ENCODE measurements at regions not wholly inside any gene's neighbourhood (a gene's known extent, or its start where the extent isn't known, plus 50 kb on each side); places are given as distances from the start of the nearest gene placed in this dataset.

DNA sequence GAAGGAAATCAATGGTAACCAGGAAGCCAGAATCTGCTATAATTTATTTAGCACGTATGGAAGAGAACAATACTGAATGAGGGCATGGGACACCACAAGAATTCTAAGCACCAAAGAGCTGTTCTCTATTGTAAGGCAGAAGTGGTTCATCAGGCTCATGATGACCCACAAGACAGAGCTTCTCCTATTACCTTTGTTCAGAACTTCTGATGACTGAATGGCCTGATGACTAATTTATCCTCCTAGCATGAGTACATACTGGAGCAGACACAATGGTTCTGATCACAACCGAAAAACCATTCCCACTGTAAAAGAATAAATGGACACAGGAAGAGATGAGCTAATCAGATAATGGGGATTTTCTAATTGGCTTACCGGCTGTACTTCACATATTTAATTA is 329.8 kb upstream of the PDE4D start:
- TF ChIP-seq, protein P1, sequence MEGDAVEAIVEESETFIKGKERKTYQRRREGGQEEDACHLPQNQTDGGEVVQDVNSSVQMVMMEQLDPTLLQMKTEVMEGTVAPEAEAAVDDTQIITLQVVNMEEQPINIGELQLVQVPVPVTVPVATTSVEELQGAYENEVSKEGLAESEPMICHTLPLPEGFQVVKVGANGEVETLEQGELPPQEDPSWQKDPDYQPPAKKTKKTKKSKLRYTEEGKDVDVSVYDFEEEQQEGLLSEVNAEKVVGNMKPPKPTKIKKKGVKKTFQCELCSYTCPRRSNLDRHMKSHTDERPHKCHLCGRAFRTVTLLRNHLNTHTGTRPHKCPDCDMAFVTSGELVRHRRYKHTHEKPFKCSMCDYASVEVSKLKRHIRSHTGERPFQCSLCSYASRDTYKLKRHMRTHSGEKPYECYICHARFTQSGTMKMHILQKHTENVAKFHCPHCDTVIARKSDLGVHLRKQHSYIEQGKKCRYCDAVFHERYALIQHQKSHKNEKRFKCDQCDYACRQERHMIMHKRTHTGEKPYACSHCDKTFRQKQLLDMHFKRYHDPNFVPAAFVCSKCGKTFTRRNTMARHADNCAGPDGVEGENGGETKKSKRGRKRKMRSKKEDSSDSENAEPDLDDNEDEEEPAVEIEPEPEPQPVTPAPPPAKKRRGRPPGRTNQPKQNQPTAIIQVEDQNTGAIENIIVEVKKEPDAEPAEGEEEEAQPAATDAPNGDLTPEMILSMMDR (IDR thresholded peaks at IDR 0.05; ENCODE audit: unreplicated experiment): no peak
- H3K27ac Mint-ChIP-seq (ENCODE audit: low read depth, unreplicated experiment): no peak overlapping the region
- intact Hi-C loops (cut with micrococcal nuclease): no loop called here
- no TSS peak for BruUV-seq (replicated peaks)
- no peaks in the 10 kb centered on the region for H3K4me1 Mint-ChIP-seq (ENCODE audit: insufficient read depth, unreplicated experiment)
- ChIA-PET POLR2A (no interaction called here), CTCF (interaction anchor here (0.6 kb wide), 1 partner anchor 8 kb away, joined by 3 read pairs; no protein-coding TSS in a partner anchor)
- H3K9me3 Mint-ChIP-seq (ENCODE audit: unreplicated experiment): no peaks in the 10 kb centered on the region
- DNase-seq (ENCODE audit: unreplicated experiment): no peak
- peaks cover 50% of the 10 kb centered on the region for H3K27me3 Mint-ChIP-seq (ENCODE audit: insufficient read depth, unreplicated experiment)
- H3K36me3 Mint-ChIP-seq (ENCODE audit: insufficient read depth, unreplicated experiment): no peaks in the 10 kb centered on the region
- no peak overlapping the region for H3K4me3 Mint-ChIP-seq (ENCODE audit: unreplicated experiment)

DNA sequence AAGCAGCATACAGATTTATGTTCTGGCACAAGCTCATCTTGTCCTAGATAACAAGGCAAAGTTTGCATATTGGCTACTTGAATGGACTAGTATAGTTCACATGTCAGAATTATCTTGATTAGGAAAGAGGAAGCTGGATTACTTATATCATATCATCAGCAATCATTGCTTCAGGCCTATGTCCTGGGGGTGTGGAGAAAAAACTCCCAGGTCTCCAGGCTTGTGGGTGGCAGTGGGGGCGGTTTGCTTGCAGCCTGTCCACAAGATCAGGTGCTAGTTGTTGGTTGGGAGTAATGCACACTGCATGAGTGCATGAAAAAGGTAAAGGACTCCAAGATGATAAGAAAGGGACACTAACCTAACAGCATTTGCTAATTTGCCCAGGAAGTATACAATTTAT is 326.4 kb upstream of the PDE4D start:
- POLR2A ChIA-PET: no interaction called here
- H3K4me1 Mint-ChIP-seq (ENCODE audit: insufficient read depth, unreplicated experiment): no peaks in the 10 kb centered on the region
- no peak overlapping the region for H3K4me3 Mint-ChIP-seq (ENCODE audit: unreplicated experiment)
- H3K27ac Mint-ChIP-seq (ENCODE audit: low read depth, unreplicated experiment): no peak overlapping the region
- H3K9me3 Mint-ChIP-seq (ENCODE audit: unreplicated experiment): no peaks in the 10 kb centered on the region
- CTCF ChIA-PET: interaction anchor here (0.9 kb wide), 1 partner anchor 9 kb away, joined by 5 read pairs; no protein-coding TSS in a partner anchor
- no TSS peak for BruUV-seq (replicated peaks)
- no peak for DNase-seq (ENCODE audit: unreplicated experiment)
- no peaks in the 10 kb centered on the region for H3K36me3 Mint-ChIP-seq (ENCODE audit: insufficient read depth, unreplicated experiment)
- TF ChIP-seq, protein P1 (IDR thresholded peaks at IDR 0.05; ENCODE audit: unreplicated experiment): no peak
- H3K27me3 Mint-ChIP-seq (ENCODE audit: insufficient read depth, unreplicated experiment): peaks cover 53% of the 10 kb centered on the region
- intact Hi-C loops (cut with micrococcal nuclease): no loop called here

GRCh38 chr5:60210810-60211209 is 317.3 kb upstream of the PDE4D start:
- H3K27ac Mint-ChIP-seq (ENCODE audit: low read depth, unreplicated experiment): no peak overlapping the region
- intact Hi-C loops (cut with micrococcal nuclease): no loop called here

GRCh38 chr5:60209146-60209840 is 315.8 kb upstream of the PDE4D start:
- Mint-ChIP-seq H3K36me3 (ENCODE audit: insufficient read depth, unreplicated experiment) (no peaks in the 10 kb centered on the region), H3K9me3 (ENCODE audit: unreplicated experiment) (no peaks in the 10 kb centered on the region), H3K4me1 (ENCODE audit: insufficient read depth, unreplicated experiment) (no peaks in the 10 kb centered on the region), H3K4me3 (ENCODE audit: unreplicated experiment) (no peak overlapping the region), H3K27ac (ENCODE audit: low read depth, unreplicated experiment) (no peak overlapping the region), H3K27me3 (ENCODE audit: insufficient read depth, unreplicated experiment) (peaks cover 54% of the 10 kb centered on the region)
- intact Hi-C loops (cut with micrococcal nuclease): no loop called here
- POLR2A ChIA-PET: no interaction called here
- CTCF ChIA-PET: interaction anchor here (0.6 kb wide), 1 partner anchor 47 kb away, joined by 4 read pairs; no protein-coding TSS in a partner anchor
- TF ChIP-seq, protein P1 (IDR thresholded peaks at IDR 0.05; ENCODE audit: unreplicated experiment): no peak
- DNase-seq (ENCODE audit: unreplicated experiment): no peak
- BruUV-seq (replicated peaks): no TSS peak

More at GRCh38 chr5:60210810-60211209, 317.3 kb upstream of the PDE4D start:
- no peak for DNase-seq (ENCODE audit: unreplicated experiment)
- CTCF ChIA-PET: interaction anchor here (0.6 to 0.9 kb wide), 2 partner anchors 9 to 14 kb away, joined by 3 to 5 read pairs; no protein-coding TSS in a partner anchor
- POLR2A ChIA-PET: no interaction called here
- no TSS peak for BruUV-seq (replicated peaks)
- Mint-ChIP-seq H3K9me3 (ENCODE audit: unreplicated experiment) (no peaks in the 10 kb centered on the region), H3K4me3 (ENCODE audit: unreplicated experiment) (no peak overlapping the region), H3K36me3 (ENCODE audit: insufficient read depth, unreplicated experiment) (no peaks in the 10 kb centered on the region), H3K27me3 (ENCODE audit: insufficient read depth, unreplicated experiment) (peaks cover 51% of the 10 kb centered on the region), H3K4me1 (ENCODE audit: insufficient read depth, unreplicated experiment) (no peaks in the 10 kb centered on the region)
- TF ChIP-seq, protein P1 (IDR thresholded peaks at IDR 0.05; ENCODE audit: unreplicated experiment): no peak

Data from MCF 10A (cell line).